BLaER1 (cell line): ENCODE measurements at regions not wholly inside any gene's neighbourhood (a gene's known extent, or its start where the extent isn't known, plus 50 kb on each side); places are given as distances from the start of the nearest gene placed in this dataset.

Experiments
- H3K27ac ChIP-seq: shearing (Covaris generic); formaldehyde crosslinking; 2 replicates; pipeline ENCODE4 v1.8.1; 2022
- H3K27me3 ChIP-seq: shearing (Covaris generic); formaldehyde crosslinking; 2 replicates; pipeline ENCODE4 v1.8.1; 2022
- H3K36me3 ChIP-seq: shearing (Covaris generic); formaldehyde crosslinking; 2 replicates; pipeline ENCODE4 v1.8.1; 2022
- H3K4me1 ChIP-seq: shearing (Covaris generic); formaldehyde crosslinking; 2 replicates; pipeline ENCODE4 v1.8.1; 2022
- H3K4me2 ChIP-seq: shearing (Covaris generic); formaldehyde crosslinking; 2 replicates; pipeline ENCODE4 v1.8.1; 2022
- H3K4me3 ChIP-seq: shearing (Covaris generic); formaldehyde crosslinking; 2 replicates; pipeline ENCODE4 v1.8.1; 2022
- H3K9ac ChIP-seq: shearing (Covaris generic); formaldehyde crosslinking; 2 replicates; pipeline ENCODE4 v1.8.1; 2022
- H3K9me3 ChIP-seq: shearing (Covaris generic); formaldehyde crosslinking; 2 replicates; pipeline ENCODE4 v1.8.1; 2022
- H4K20me1 ChIP-seq: shearing (Covaris generic); formaldehyde crosslinking; 2 replicates; pipeline ENCODE4 v1.8.1; 2022
- Cebpa-rat ChIP-seq: shearing (Covaris generic); IDR thresholded peaks from 2 replicates; pipeline ENCODE4 v1.8.1; 2022

GRCh38 chr14:66133666-66134065, 352.5 kb upstream of the CCDC196 start:
- no peaks in the 10 kb centered on the region for H4K20me1 ChIP-seq
- H3K27ac ChIP-seq: no peak overlapping the region
- H3K4me1 ChIP-seq: no peaks in the 10 kb centered on the region
- no peak overlapping the region for H3K4me3 ChIP-seq
- no peaks in the 10 kb centered on the region for H3K36me3 ChIP-seq
- TF ChIP-seq Cebpa-rat: no peak
- H3K9ac ChIP-seq: no peak overlapping the region
- no peaks in the 10 kb centered on the region for H3K9me3 ChIP-seq
- H3K27me3 ChIP-seq: no peaks in the 10 kb centered on the region
- H3K4me2 ChIP-seq: no peak overlapping the region

- H3K4me1 ChIP-seq: peaks cover 12% of the 10 kb centered on the region
- H3K9me3 ChIP-seq: no peaks in the 10 kb centered on the region
- no peaks in the 10 kb centered on the region for H3K27me3 ChIP-seq
- H3K36me3 ChIP-seq: no peaks in the 10 kb centered on the region
- no peak overlapping the region for H3K27ac ChIP-seq
- no peak for TF ChIP-seq Cebpa-rat
- no peak overlapping the region for H3K4me3 ChIP-seq
- no peak overlapping the region for H3K4me2 ChIP-seq
- H4K20me1 ChIP-seq: no peaks in the 10 kb centered on the region
- H3K9ac ChIP-seq: no peak overlapping the region
Measured at GRCh38 chr14:66135831-66136230, 350.3 kb upstream of the CCDC196 start.

GRCh38 chr14:66137081-66137480, 349.1 kb upstream of the CCDC196 start:
- Histone ChIP-seq H3K4me3 (no peak overlapping the region), H3K36me3 (no peaks in the 10 kb centered on the region), H4K20me1 (no peaks in the 10 kb centered on the region), H3K4me1 (peaks cover 19% of the 10 kb centered on the region), H3K4me2 (no peak overlapping the region), H3K9me3 (no peaks in the 10 kb centered on the region), H3K27me3 (no peaks in the 10 kb centered on the region), H3K9ac (no peak overlapping the region), H3K27ac (no peak overlapping the region)
- no peak for TF ChIP-seq Cebpa-rat

GRCh38 chr14:66139432-66139831, 346.7 kb upstream of the CCDC196 start:
- H3K27me3 ChIP-seq: no peaks in the 10 kb centered on the region
- peaks cover 19% of the 10 kb centered on the region for H3K4me1 ChIP-seq
- no peaks in the 10 kb centered on the region for H3K36me3 ChIP-seq
- H3K4me2 ChIP-seq: no peak overlapping the region
- H3K4me3 ChIP-seq: no peak overlapping the region
- no peak overlapping the region for H3K27ac ChIP-seq
- no peak for TF ChIP-seq Cebpa-rat
- no peak overlapping the region for H3K9ac ChIP-seq
- no peaks in the 10 kb centered on the region for H3K9me3 ChIP-seq
- no peaks in the 10 kb centered on the region for H4K20me1 ChIP-seq

GRCh38 chr14:66140213-66140918, 345.8 kb upstream of the CCDC196 start:
- Histone ChIP-seq H3K9ac (no peak overlapping the region), H4K20me1 (no peaks in the 10 kb centered on the region), H3K4me3 (no peak overlapping the region), H3K27me3 (no peaks in the 10 kb centered on the region), H3K9me3 (no peaks in the 10 kb centered on the region), H3K4me1 (peaks cover 19% of the 10 kb centered on the region), H3K27ac (no peak overlapping the region), H3K36me3 (no peaks in the 10 kb centered on the region), H3K4me2 (peak overlapping the region; percentile 47)
- TF ChIP-seq Cebpa-rat: no peak

GRCh38 chr14:66140963-66141362, 345.2 kb upstream of the CCDC196 start:
- H3K4me2 ChIP-seq: peak overlapping the region; percentile 47
- no peaks in the 10 kb centered on the region for H4K20me1 ChIP-seq
- no peak for TF ChIP-seq Cebpa-rat
- no peaks in the 10 kb centered on the region for H3K9me3 ChIP-seq
- H3K9ac ChIP-seq: no peak overlapping the region
- H3K27ac ChIP-seq: no peak overlapping the region
- H3K4me3 ChIP-seq: no peak overlapping the region
- H3K36me3 ChIP-seq: no peaks in the 10 kb centered on the region
- peaks cover 19% of the 10 kb centered on the region for H3K4me1 ChIP-seq
- H3K27me3 ChIP-seq: no peaks in the 10 kb centered on the region

- H3K9ac ChIP-seq: no peak overlapping the region
- H4K20me1 ChIP-seq: no peaks in the 10 kb centered on the region
- no peak overlapping the region for H3K27ac ChIP-seq
- no peaks in the 10 kb centered on the region for H3K27me3 ChIP-seq
- no peaks in the 10 kb centered on the region for H3K9me3 ChIP-seq
- H3K4me1 ChIP-seq: peaks cover 19% of the 10 kb centered on the region
- H3K4me3 ChIP-seq: no peak overlapping the region
- no peaks in the 10 kb centered on the region for H3K36me3 ChIP-seq
- TF ChIP-seq Cebpa-rat: no peak
- H3K4me2 ChIP-seq: no peak overlapping the region
Measured at GRCh38 chr14:66141733-66142132, 344.4 kb upstream of the CCDC196 start.

- H3K4me1 ChIP-seq: peaks cover 19% of the 10 kb centered on the region
- no peaks in the 10 kb centered on the region for H3K9me3 ChIP-seq
- H3K27me3 ChIP-seq: no peaks in the 10 kb centered on the region
- no peak overlapping the region for H3K4me2 ChIP-seq
- no peak overlapping the region for H3K4me3 ChIP-seq
- TF ChIP-seq Cebpa-rat: no peak
- H4K20me1 ChIP-seq: no peaks in the 10 kb centered on the region
- H3K27ac ChIP-seq: no peak overlapping the region
- H3K36me3 ChIP-seq: no peaks in the 10 kb centered on the region
- no peak overlapping the region for H3K9ac ChIP-seq
Measured at GRCh38 chr14:66143387-66144112, 342.6 kb upstream of the CCDC196 start.

- TF ChIP-seq Cebpa-rat: no peak
- H3K27ac ChIP-seq: no peak overlapping the region
- H4K20me1 ChIP-seq: no peaks in the 10 kb centered on the region
- no peaks in the 10 kb centered on the region for H3K36me3 ChIP-seq
- peaks cover 3% of the 10 kb centered on the region; the same call in 1 of the 2 replicates for H3K9me3 ChIP-seq
- no peaks in the 10 kb centered on the region for H3K4me1 ChIP-seq
- H3K4me2 ChIP-seq: no peak overlapping the region
- H3K9ac ChIP-seq: no peak overlapping the region
- H3K27me3 ChIP-seq: no peaks in the 10 kb centered on the region
- H3K4me3 ChIP-seq: no peak overlapping the region
Measured at GRCh38 chr14:66152302-66152701, 333.9 kb upstream of the CCDC196 start.

GRCh38 chr14:66152747-66153146, 333.4 kb upstream of the CCDC196 start:
- no peak overlapping the region for H3K9ac ChIP-seq
- no peak overlapping the region for H3K27ac ChIP-seq
- no peaks in the 10 kb centered on the region for H4K20me1 ChIP-seq
- H3K27me3 ChIP-seq: no peaks in the 10 kb centered on the region
- no peaks in the 10 kb centered on the region for H3K36me3 ChIP-seq
- no peak overlapping the region for H3K4me2 ChIP-seq
- no peak overlapping the region for H3K4me3 ChIP-seq
- TF ChIP-seq Cebpa-rat: no peak
- no peaks in the 10 kb centered on the region for H3K4me1 ChIP-seq
- peaks cover 3% of the 10 kb centered on the region; the same call in 1 of the 2 replicates for H3K9me3 ChIP-seq
